Motor neuron (in vitro differentiated cells): ENCODE measurements at regions not wholly inside any gene's neighbourhood (a gene's known extent, or its start where the extent isn't known, plus 50 kb on each side); places are given as distances from the start of the nearest gene placed in this dataset.

Experiments
- ATAC-seq, 8 experiments: fragments of 200-7000 bp; cut with Tn5 transposase; replicated peaks in 6 of 8; 2 replicates each; pipeline ENCODE4 v1.8.0; 2021; ENCODE audit warnings: mild to moderate bottlenecking in 8 of 8, moderate library complexity in 8 of 8
- H3K27ac ChIP-seq, 2 donors: fragments of 250-450 bp; sonication (Bioruptor Pico); 2 replicates each; pipeline ENCODE4 v1.9.0; 2021; ENCODE audit warnings: antibody characterized with exemption in 2 of 2, mild to moderate bottlenecking in 2 of 2, moderate library complexity in 1 of 2
- H3K4me1 ChIP-seq, 2 donors: fragments of 250-450 bp; sonication (Bioruptor Pico); replicated peaks in 1 of 2; 2 replicates each; pipeline ENCODE4 v1.6.1; 2021; ENCODE audit warnings: antibody characterized with exemption in 2 of 2, mild to moderate bottlenecking in 2 of 2, moderate library complexity in 1 of 2
- H3K4me3 ChIP-seq, 5 donors: fragments of 250-450 bp; sonication (Bioruptor Pico); 2 replicates each; pipeline ENCODE4 v1.9.0; 2021; ENCODE audit warnings: antibody characterized with exemption in 5 of 5, mild to moderate bottlenecking in 5 of 5, moderate library complexity in 4 of 5
- WGBS, 10 experiments: fragments of 450-650 bp; shearing (Covaris generic); methylation state at CpG; one replicate each; pipeline ENCODE4 v1.0.0; 2022; 5-methylcytosine and 5-hydroxymethylcytosine counted together
- in situ Hi-C, 9 experiments: fragments of 400-800 bp; cut with MboI; loops; one replicate each; pipeline ENCODE4 v1.15.0; 2021; ENCODE audit warnings: low sequenced_read_pairs in 9 of 9, low pct_unique_long_range_greater_than_20kb in 2 of 9; ENCODE audit not compliant: unreplicated experiment in 9 of 9

DNA sequence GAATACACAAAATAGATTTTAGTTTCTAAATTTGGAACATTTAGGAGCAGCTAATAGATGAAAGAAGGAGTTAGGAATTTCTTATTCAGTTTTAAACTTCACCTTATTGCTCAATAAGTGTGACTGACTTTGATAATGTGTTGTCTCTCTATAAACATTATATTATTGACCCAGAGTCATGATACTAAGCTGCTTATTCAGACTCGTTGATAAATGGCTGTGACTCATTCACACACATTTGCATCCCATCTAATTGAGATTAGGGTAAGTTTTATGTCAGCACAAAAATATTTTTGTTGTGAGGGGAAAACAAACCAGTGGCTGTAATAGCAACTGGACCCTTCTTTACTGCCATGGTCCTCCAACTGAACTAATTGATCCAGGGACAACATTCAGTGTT lies 137.6 kb downstream of the GOLIM4 start:
- in situ Hi-C loops, result no loop called here
- no peak overlapping the region for H3K27ac ChIP-seq
- ATAC-seq, result peak in 3 of 8 experiments; percentile 31 to 91 (median 70)
- WGBS, 10 experiments, result 0 to 100% (median 62%) methylated on average over 1 of the region's 1 CpG; no CpG with 5 or more reads in 4 of the 10 experiments
- no peaks in the 10 kb centered on the region for H3K4me1 ChIP-seq
- H3K4me3 ChIP-seq, result no peak overlapping the region

DNA sequence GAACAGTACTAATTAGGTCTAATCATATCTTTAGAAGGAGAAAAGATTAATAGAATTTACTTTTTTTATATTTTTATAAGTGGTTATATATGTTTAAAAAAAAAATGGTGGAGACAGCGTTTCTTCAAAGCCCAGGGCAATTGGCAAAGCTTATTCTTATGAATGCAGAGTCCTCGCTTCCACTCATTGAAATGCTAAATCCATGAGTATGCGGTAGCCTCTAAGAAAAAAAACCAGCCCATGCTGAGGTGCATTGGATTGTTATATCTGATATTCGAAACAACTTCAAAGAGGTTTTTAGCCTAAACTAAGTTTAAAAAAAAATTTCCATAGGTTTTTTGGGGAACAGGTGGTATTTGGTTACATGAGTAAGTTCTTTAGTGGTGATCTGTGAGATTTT lies 142.8 kb downstream of the GOLIM4 start:
- H3K4me3 ChIP-seq, result no peak overlapping the region
- ATAC-seq, result no peak
- 0 to 81% (median 25%) methylated on average over 1 to 4 of the region's 4 CpGs; no CpG with 5 or more reads in 1 of the 10 experiments for WGBS, 10 experiments
- H3K27ac ChIP-seq, result no peak overlapping the region
- no peaks in the 10 kb centered on the region for H3K4me1 ChIP-seq
- in situ Hi-C loops, result no loop called here

DNA sequence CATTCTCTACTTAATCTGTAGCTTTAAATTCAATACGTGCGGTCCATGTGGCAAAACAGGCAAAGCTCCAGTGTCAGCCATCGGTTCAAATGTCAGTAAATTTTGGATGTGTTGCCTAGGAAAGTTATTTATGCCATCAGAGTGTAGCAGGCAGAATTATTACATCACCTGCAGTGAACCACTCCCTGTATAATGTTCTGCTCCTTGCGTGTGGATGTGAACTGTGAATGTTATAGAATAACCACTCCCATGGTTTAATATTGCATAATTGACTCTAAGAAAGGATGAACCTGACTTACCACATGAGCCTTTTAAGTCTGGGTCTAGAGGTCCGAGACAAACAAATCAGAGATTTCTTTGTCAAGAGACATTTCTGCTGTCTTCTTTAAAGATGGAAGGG lies 145.5 kb downstream of the GOLIM4 start:
- Histone ChIP-seq H3K4me3 (no peak overlapping the region), H3K4me1 (no peaks in the 10 kb centered on the region), H3K27ac (no peak overlapping the region)
- in situ Hi-C loops, result no loop called here
- 36 to 100% (median 93%) methylated on average over 1 to 5 of the region's 5 CpGs for WGBS, 10 experiments
- ATAC-seq, result peak in 2 of 8 experiments; percentile 48 to 70

DNA sequence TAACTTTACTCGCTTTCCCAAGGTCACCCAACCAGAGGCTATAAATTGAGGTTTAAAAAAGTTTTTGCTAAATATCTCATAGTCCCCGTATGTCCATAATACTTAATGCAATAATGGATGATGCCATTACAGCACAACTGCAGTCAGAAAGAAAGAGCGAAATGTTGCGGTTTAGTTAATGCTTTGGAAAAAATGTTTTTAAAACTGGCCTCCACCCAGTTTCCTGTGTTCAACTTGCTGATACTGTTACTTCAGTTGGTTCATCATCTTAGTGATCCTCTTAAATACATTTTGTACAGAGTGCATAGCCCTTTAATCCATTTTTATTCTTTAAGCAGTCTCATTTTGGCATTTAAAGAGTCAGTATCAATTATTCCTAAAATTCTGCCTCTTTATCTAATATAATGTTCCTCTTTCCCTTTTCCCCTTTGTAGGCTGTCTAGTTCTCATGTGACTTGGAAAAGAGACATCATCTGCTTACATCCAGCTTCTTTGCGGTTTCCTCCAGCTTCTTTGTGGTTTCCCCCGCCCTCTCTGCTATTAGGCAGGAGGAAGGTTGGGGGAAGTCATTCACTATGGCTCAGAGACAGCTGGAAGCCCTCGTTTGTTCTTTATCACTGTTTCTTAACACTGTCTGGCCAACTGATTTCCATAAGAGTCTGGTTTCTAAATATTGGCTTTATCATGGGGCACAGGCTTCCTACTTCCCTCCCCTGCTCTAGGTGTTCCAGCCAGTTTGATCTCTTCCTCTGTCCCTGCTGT lies 154.3 kb downstream of the GOLIM4 start:
- in situ Hi-C loops, result no loop called here
- peak in 2 of 8 experiments; percentile 93 to 96 for ATAC-seq
- Histone ChIP-seq H3K4me1 (no peaks in the 10 kb centered on the region), H3K4me3 (no peak overlapping the region), H3K27ac (no peak overlapping the region)
- 7 to 100% (median 73%) methylated on average over 2 to 7 of the region's 7 CpGs for WGBS, 10 experiments

GRCh38 chr3:167940241-167940640 lies 155.5 kb downstream of the GOLIM4 start:
- Histone ChIP-seq H3K4me1 (no peaks in the 10 kb centered on the region), H3K27ac (no peak overlapping the region), H3K4me3 (no peak overlapping the region)
- no peak for ATAC-seq
- in situ Hi-C loops, result no loop called here
- WGBS, 10 experiments, result 51 to 100% (median 92%) methylated on average over 1 to 3 of the region's 3 CpGs; no CpG with 5 or more reads in 2 of the 10 experiments

DNA sequence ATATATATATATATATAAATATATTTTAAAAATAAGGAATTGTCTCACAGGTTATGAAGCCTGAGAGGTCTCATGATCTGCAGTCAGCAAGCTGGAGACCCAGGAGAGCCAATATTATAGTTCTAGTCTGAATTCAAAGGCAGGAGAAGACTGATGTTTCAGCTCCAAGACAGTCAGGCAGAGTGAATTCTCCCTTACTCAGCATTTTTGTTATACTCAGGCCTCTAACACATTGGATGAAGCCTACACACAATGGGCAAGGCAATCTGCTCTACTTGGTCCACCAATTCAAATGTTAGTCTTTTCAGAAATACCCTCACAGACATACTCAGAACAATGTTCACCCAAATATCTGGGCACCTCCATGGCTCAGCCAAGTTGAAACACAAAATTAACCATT lies 157.2 kb downstream of the GOLIM4 start:
- in situ Hi-C loops, result loop anchor here in 1 of 9 experiments (10.0 kb wide), 2 partner anchors 106 to 216 kb away; no protein-coding TSS in a partner anchor
- no peaks in the 10 kb centered on the region for H3K4me1 ChIP-seq
- H3K27ac ChIP-seq, result no peak overlapping the region
- ATAC-seq, result no peak
- H3K4me3 ChIP-seq, result no peak overlapping the region

- no peaks in the 10 kb centered on the region for H3K4me1 ChIP-seq
- in situ Hi-C loops, result loop anchor here in 1 of 9 experiments (10.0 kb wide), 2 partner anchors 109 to 219 kb away; no protein-coding TSS in a partner anchor
Measured at GRCh38 chr3:167936019-167936418, 159.7 kb downstream of the GOLIM4 start.

DNA sequence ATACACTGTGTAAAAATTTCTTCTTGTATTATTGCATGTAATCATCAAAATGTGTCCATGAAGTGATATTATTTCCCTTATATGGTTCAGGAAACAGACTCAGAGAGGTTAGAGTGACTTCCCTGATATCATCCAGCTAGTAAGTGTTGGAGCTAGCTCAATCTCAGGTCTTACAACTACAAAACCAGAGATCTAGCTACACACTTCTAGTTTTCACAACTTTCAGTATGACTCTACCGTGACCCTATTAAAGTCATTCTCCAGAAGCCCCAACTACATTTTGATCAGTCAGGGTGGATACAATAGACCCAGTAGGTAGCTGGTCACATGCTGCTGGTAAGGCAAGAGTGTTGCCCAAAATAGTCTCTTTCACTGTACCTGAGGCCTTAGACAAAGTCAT lies 165.3 kb downstream of the GOLIM4 start:
- no peak overlapping the region for H3K27ac ChIP-seq
- H3K4me1 ChIP-seq, result no peaks in the 10 kb centered on the region
- 11 to 86% (median 78%) methylated on average over 1 of the region's 1 CpG; no CpG with 5 or more reads in 2 of the 10 experiments for WGBS, 10 experiments
- ATAC-seq, result no peak
- H3K4me3 ChIP-seq, result no peak overlapping the region
- in situ Hi-C loops, result loop anchor here in 1 of 9 experiments (10.0 kb wide), 2 partner anchors 114 to 224 kb away; no protein-coding TSS in a partner anchor

More at GRCh38 chr3:167936019-167936418, 159.7 kb downstream of the GOLIM4 start:
- 55 to 100% (median 87%) methylated on average over 1 to 6 of the region's 6 CpGs for WGBS, 10 experiments
- Histone ChIP-seq H3K4me3 (no peak overlapping the region), H3K27ac (no peak overlapping the region)
- ATAC-seq, result peak in 1 of 8 experiments; percentile 90

DNA sequence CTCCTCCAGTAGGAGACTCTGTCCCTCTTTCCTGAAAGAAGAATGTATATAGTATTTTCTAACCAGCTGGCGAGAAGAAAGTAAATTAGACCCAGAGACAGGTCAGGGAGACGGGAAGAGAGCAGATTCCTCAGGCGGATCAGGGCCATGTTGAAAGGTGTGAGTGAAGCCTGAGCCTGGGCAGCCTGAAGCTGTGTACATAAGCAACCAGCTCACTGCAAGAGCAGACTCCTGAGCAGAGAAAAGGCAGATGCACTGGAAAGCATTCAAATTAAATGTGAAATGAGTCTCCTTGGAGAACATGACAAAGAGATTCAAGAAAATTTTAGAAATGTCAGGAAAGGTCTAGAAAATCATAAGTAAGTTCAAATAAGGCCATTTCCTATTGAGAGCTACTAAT lies 165.8 kb downstream of the GOLIM4 start:
- Histone ChIP-seq H3K4me1 (no peaks in the 10 kb centered on the region), H3K4me3 (no peak overlapping the region), H3K27ac (no peak overlapping the region)
- peak in 1 of 8 experiments; percentile 67 for ATAC-seq
- WGBS, 10 experiments, result 29 to 100% (median 57%) methylated on average over 1 to 3 of the region's 3 CpGs; no CpG with 5 or more reads in 4 of the 10 experiments
- in situ Hi-C loops, result loop anchor here in 1 of 9 experiments (10.0 kb wide), 2 partner anchors 115 to 225 kb away; no protein-coding TSS in a partner anchor

GRCh38 chr3:167928381-167928780 lies 167.3 kb downstream of the GOLIM4 start:
- WGBS, 10 experiments, result 41 to 75% (median 61%) methylated on average over 2 to 4 of the region's 4 CpGs; no CpG with 5 or more reads in 1 of the 10 experiments
- H3K27ac ChIP-seq, result no peak overlapping the region
- no peaks in the 10 kb centered on the region for H3K4me1 ChIP-seq
- in situ Hi-C loops, result no loop called here
- ATAC-seq, result no peak
- no peak overlapping the region for H3K4me3 ChIP-seq

DNA sequence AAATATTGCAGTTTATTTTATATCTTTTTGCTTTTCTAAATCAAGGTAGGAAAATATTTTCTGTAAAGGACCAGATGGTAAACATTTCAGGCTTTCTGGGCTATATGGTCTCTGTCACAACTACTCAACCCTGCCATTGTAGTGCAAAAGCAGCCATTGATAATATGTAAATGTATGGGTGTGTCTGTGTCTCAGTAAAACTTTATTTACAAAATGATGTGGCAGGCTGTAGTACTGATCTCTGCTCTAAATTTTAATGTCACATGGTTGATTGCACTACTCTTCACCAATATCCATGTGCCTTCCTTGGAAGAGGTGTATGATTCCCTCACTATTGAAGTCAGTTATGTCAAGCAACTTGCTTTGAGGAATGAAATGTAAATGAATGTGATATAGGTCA lies 175.0 kb downstream of the GOLIM4 start:
- H3K4me1 ChIP-seq, result peaks cover 0 to 29% of the 10 kb centered on the region in 2 donors
- in situ Hi-C loops, result no loop called here
- no peak for ATAC-seq
- H3K4me3 ChIP-seq, result no peak overlapping the region
- H3K27ac ChIP-seq, result no peak overlapping the region

DNA sequence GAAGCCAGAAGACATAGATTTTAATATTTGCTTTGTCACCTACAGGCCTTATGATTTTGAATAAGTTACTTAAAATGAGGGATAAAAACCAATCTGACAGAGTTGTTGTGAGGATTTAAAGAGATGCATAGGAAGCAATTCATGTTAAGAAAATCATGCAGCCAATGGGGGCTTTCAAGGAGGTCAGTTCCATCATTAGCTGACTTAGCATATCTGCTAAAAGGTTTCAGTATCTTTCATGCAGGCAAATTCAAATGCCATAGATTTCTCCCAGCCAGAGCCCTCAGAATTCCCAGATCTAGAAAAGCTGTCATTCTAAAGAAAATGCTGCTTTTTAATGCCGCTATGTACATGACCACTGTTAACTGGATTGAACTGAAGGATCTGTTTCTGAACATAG lies 176.1 kb downstream of the GOLIM4 start:
- WGBS, 10 experiments, result 57 to 100% (median 100%) methylated on average over 1 of the region's 1 CpG; no CpG with 5 or more reads in 3 of the 10 experiments
- Histone ChIP-seq H3K27ac (no peak overlapping the region), H3K4me1 (peaks cover 0 to 29% of the 10 kb centered on the region in 2 donors), H3K4me3 (no peak overlapping the region)
- in situ Hi-C loops, result no loop called here
- no peak for ATAC-seq

DNA sequence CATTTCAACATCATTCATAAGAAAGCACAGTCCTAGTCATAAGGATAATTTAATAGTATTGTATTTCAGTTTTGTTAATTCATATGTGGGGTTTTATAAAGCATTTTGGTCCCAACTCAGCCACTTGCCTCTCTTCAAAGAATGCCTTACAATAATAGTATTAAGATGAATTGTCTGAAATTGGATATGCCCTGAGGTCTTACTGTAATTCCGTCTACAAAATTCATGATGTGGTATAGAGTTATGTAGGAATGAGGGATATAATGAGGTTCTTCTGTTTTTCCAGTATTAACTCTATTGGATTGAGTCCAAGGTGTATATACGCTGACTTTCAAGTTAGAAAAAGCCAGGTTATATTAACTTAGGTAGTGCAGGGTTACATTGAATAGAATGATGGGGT lies 177.0 kb downstream of the GOLIM4 start:
- in situ Hi-C loops, result no loop called here
- 0 to 100% (median 95%) methylated on average over 1 to 2 of the region's 2 CpGs for WGBS, 10 experiments
- no peak for ATAC-seq
- H3K4me3 ChIP-seq, result no peak overlapping the region
- no peak overlapping the region for H3K27ac ChIP-seq
- H3K4me1 ChIP-seq, result peaks cover 0 to 29% of the 10 kb centered on the region in 2 donors
